Karpas-422 (cell line): ENCODE measurements at regions not wholly inside any gene's neighbourhood (a gene's known extent, or its start where the extent isn't known, plus 50 kb on each side); places are given as distances from the start of the nearest gene placed in this dataset.

Source experiments
- DNase-seq: peaks from one replicate; pipeline ENCODE4 v3.0.0-alpha.2; 2015
- H2AFZ ChIP-seq: fragments of 200-600 bp; sonication (generic); 2 replicates; pipeline ENCODE4 v1.6.1; 2014; ENCODE audit warnings: antibody characterized with exemption, low read length, mixed read lengths
- H3K27ac ChIP-seq: fragments of 200-600 bp; sonication (generic); 2 replicates; pipeline ENCODE4 v1.5.1; 2014; ENCODE audit warnings: mild to moderate bottlenecking, low read length, moderate library complexity
- H3K27me3 ChIP-seq: fragments of 200-600 bp; sonication (generic); 2 replicates; pipeline ENCODE4 v1.6.1; 2014; ENCODE audit warnings: low read length, mixed read lengths
- H3K36me3 ChIP-seq: fragments of 200-600 bp; sonication (generic); 2 replicates; pipeline ENCODE4 v1.6.1; 2014; ENCODE audit warnings: low read length, mixed read lengths; ENCODE audit not compliant: insufficient read depth
- H3K4me1 ChIP-seq: fragments of 200-600 bp; sonication (generic); 2 replicates; pipeline ENCODE4 v1.6.1; 2014; ENCODE audit warnings: mild to moderate bottlenecking, low read length, mixed read lengths
- H3K4me2 ChIP-seq: fragments of 200-600 bp; sonication (generic); 2 replicates; pipeline ENCODE4 v1.6.1; 2014; ENCODE audit warnings: low read length, low read depth, mild to moderate bottlenecking; ENCODE audit not compliant: poor library complexity, severe bottlenecking
- H3K4me3 ChIP-seq: fragments of 200-600 bp; sonication (generic); 2 replicates; pipeline ENCODE4 v1.5.1; 2014; ENCODE audit warnings: mild to moderate bottlenecking, antibody characterized with exemption, low read length, mixed read lengths
- H3K79me2 ChIP-seq: fragments of 200-600 bp; sonication (generic); 2 replicates; pipeline ENCODE4 v1.6.1; 2014; ENCODE audit warnings: mild to moderate bottlenecking, low read length, mixed read lengths
- H3K9ac ChIP-seq: fragments of 200-600 bp; sonication (generic); 2 replicates; pipeline ENCODE4 v1.6.0; 2014; ENCODE audit warnings: low read length
- H3K9me2 ChIP-seq: fragments of 200-600 bp; sonication (generic), shearing (Covaris generic); replicated peaks from 2 replicates; pipeline ENCODE4 v1.6.0; 2014; ENCODE audit warnings: mild to moderate bottlenecking, low read length, moderate library complexity; ENCODE audit not compliant: insufficient read depth
- H3K9me3 ChIP-seq: fragments of 300-700, 200-600 bp; sonication (generic); 2 replicates; pipeline ENCODE4 v1.6.1; 2014; ENCODE audit warnings: low read length, mixed read lengths
- H4K20me1 ChIP-seq: fragments of 200-600 bp; sonication (generic); 2 replicates; pipeline ENCODE4 v1.6.1; 2014; ENCODE audit warnings: mild to moderate bottlenecking, antibody characterized with exemption, low read length, low read depth; ENCODE audit not compliant: insufficient read depth

GRCh38 chr6:120214088-120214499 lies 864.5 kb upstream of the MAN1A1 start:
- no peaks in the 10 kb centered on the region for H3K36me3 ChIP-seq
- H3K4me2 ChIP-seq, result no peak overlapping the region
- H3K27ac ChIP-seq, result no peak overlapping the region
- H3K4me1 ChIP-seq, result no peaks in the 10 kb centered on the region
- H3K9me2 ChIP-seq, result no peaks in the 10 kb centered on the region
- no peaks in the 10 kb centered on the region for H3K27me3 ChIP-seq
- no peaks in the 10 kb centered on the region for H3K79me2 ChIP-seq
- H4K20me1 ChIP-seq, result no peaks in the 10 kb centered on the region
- H3K9ac ChIP-seq, result no peak overlapping the region
- H2AFZ ChIP-seq, result no peak overlapping the region
- no peak for DNase-seq
- H3K4me3 ChIP-seq, result no peak overlapping the region
- H3K9me3 ChIP-seq, result peaks cover 13% of the 10 kb centered on the region

- Histone ChIP-seq H3K9ac (no peak overlapping the region), H3K36me3 (no peaks in the 10 kb centered on the region), H2AFZ (no peak overlapping the region), H3K4me1 (no peaks in the 10 kb centered on the region), H3K9me3 (peaks cover 18% of the 10 kb centered on the region), H3K4me3 (no peak overlapping the region), H4K20me1 (no peaks in the 10 kb centered on the region), H3K9me2 (no peaks in the 10 kb centered on the region), H3K79me2 (no peaks in the 10 kb centered on the region), H3K27me3 (no peaks in the 10 kb centered on the region), H3K27ac (no peak overlapping the region), H3K4me2 (no peak overlapping the region)
- DNase-seq, result no peak
Observed at GRCh38 chr6:120211955-120212792, 862.6 kb upstream of the MAN1A1 start.

- Histone ChIP-seq H3K27me3 (no peaks in the 10 kb centered on the region), H3K27ac (no peak overlapping the region), H3K9me2 (no peaks in the 10 kb centered on the region), H3K4me1 (no peaks in the 10 kb centered on the region), H3K9me3 (peaks cover 20% of the 10 kb centered on the region), H3K4me3 (no peak overlapping the region), H3K36me3 (no peaks in the 10 kb centered on the region), H2AFZ (no peak overlapping the region), H3K79me2 (no peaks in the 10 kb centered on the region), H3K9ac (no peak overlapping the region), H3K4me2 (no peak overlapping the region), H4K20me1 (no peaks in the 10 kb centered on the region)
- no peak for DNase-seq
Observed at GRCh38 chr6:120202878-120203277, 853.3 kb upstream of the MAN1A1 start.

GRCh38 chr6:120200853-120201252 lies 851.3 kb upstream of the MAN1A1 start:
- Histone ChIP-seq H3K79me2 (no peaks in the 10 kb centered on the region), H2AFZ (no peak overlapping the region), H4K20me1 (no peaks in the 10 kb centered on the region), H3K9me3 (peaks cover 27% of the 10 kb centered on the region), H3K4me1 (no peaks in the 10 kb centered on the region), H3K4me2 (no peak overlapping the region), H3K27ac (no peak overlapping the region), H3K9me2 (no peaks in the 10 kb centered on the region), H3K36me3 (no peaks in the 10 kb centered on the region), H3K4me3 (no peak overlapping the region), H3K27me3 (no peaks in the 10 kb centered on the region), H3K9ac (no peak overlapping the region)
- DNase-seq, result no peak

- H3K27ac ChIP-seq, result no peak overlapping the region
- no peaks in the 10 kb centered on the region for H3K79me2 ChIP-seq
- H4K20me1 ChIP-seq, result no peaks in the 10 kb centered on the region
- no peak overlapping the region for H3K4me3 ChIP-seq
- H3K4me2 ChIP-seq, result no peak overlapping the region
- no peaks in the 10 kb centered on the region for H3K27me3 ChIP-seq
- no peak overlapping the region for H3K9ac ChIP-seq
- H3K36me3 ChIP-seq, result no peaks in the 10 kb centered on the region
- no peaks in the 10 kb centered on the region for H3K4me1 ChIP-seq
- no peak for DNase-seq
- H2AFZ ChIP-seq, result no peak overlapping the region
- H3K9me3 ChIP-seq, result peaks cover 26% of the 10 kb centered on the region
- no peaks in the 10 kb centered on the region for H3K9me2 ChIP-seq
Observed at GRCh38 chr6:120198033-120198432, 848.5 kb upstream of the MAN1A1 start.

GRCh38 chr6:120186080-120186479 lies 836.5 kb upstream of the MAN1A1 start:
- Histone ChIP-seq H2AFZ (no peak overlapping the region), H3K79me2 (no peaks in the 10 kb centered on the region), H3K9ac (no peak overlapping the region), H3K9me2 (no peaks in the 10 kb centered on the region), H3K27ac (no peak overlapping the region), H4K20me1 (no peaks in the 10 kb centered on the region), H3K27me3 (no peaks in the 10 kb centered on the region), H3K4me3 (no peak overlapping the region), H3K9me3 (peaks cover 30% of the 10 kb centered on the region), H3K36me3 (no peaks in the 10 kb centered on the region), H3K4me2 (no peak overlapping the region), H3K4me1 (no peaks in the 10 kb centered on the region)
- no peak for DNase-seq

- H3K79me2 ChIP-seq, result no peaks in the 10 kb centered on the region
- H4K20me1 ChIP-seq, result no peaks in the 10 kb centered on the region
- H3K9ac ChIP-seq, result no peak overlapping the region
- no peak for DNase-seq
- H3K9me2 ChIP-seq, result no peaks in the 10 kb centered on the region
- no peak overlapping the region for H2AFZ ChIP-seq
- peaks cover 21% of the 10 kb centered on the region for H3K9me3 ChIP-seq
- no peaks in the 10 kb centered on the region for H3K27me3 ChIP-seq
- no peaks in the 10 kb centered on the region for H3K4me1 ChIP-seq
- H3K36me3 ChIP-seq, result no peaks in the 10 kb centered on the region
- no peak overlapping the region for H3K4me3 ChIP-seq
- no peak overlapping the region for H3K27ac ChIP-seq
- H3K4me2 ChIP-seq, result no peak overlapping the region
Observed at GRCh38 chr6:120173250-120173649, 823.7 kb upstream of the MAN1A1 start.

GRCh38 chr6:120164531-120164930 lies 815.0 kb upstream of the MAN1A1 start:
- Histone ChIP-seq H3K4me3 (no peak overlapping the region), H3K9ac (no peak overlapping the region), H2AFZ (no peak overlapping the region), H3K36me3 (no peaks in the 10 kb centered on the region), H3K27ac (no peak overlapping the region), H3K27me3 (no peaks in the 10 kb centered on the region), H3K4me1 (no peaks in the 10 kb centered on the region), H4K20me1 (no peaks in the 10 kb centered on the region), H3K9me2 (no peaks in the 10 kb centered on the region), H3K79me2 (no peaks in the 10 kb centered on the region), H3K4me2 (no peak overlapping the region), H3K9me3 (peaks cover 24% of the 10 kb centered on the region)
- DNase-seq, result no peak
